MM.1S (cell line): ENCODE measurements at regions not wholly inside any gene's neighbourhood (a gene's known extent, or its start where the extent isn't known, plus 50 kb on each side); places are given as distances from the start of the nearest gene placed in this dataset.
A peak's percentile ranks its signal among the peaks of the same experiment; 100 is the strongest.

Experiments
- DNase-seq: peaks from one replicate; pipeline ENCODE4 v3.0.0-alpha.2; 2015
- H2AFZ ChIP-seq: fragments of 300-600 bp; sonication (generic); 2 replicates; pipeline ENCODE4 v1.6.0; 2016; ENCODE audit warnings: antibody characterized with exemption, low read length
- H3F3A ChIP-seq: fragments of 300-600 bp; sonication (generic); 2 replicates; pipeline ENCODE4 v1.6.1; 2016; ENCODE audit warnings: mild to moderate bottlenecking, antibody characterized with exemption, low read length, moderate library complexity, mixed read lengths; ENCODE audit not compliant: insufficient read depth
- H3K27ac ChIP-seq: fragments of 300-600 bp; sonication (generic); 2 replicates; pipeline ENCODE4 v1.5.1; 2016; ENCODE audit warnings: mild to moderate bottlenecking, low read length
- H3K27me3 ChIP-seq: fragments of 300-600 bp; sonication (generic); replicated peaks from 2 replicates; pipeline ENCODE4 v1.6.0; 2016; ENCODE audit warnings: low read length; ENCODE audit not compliant: insufficient read depth
- H3K36me3 ChIP-seq: fragments of 300-600 bp; sonication (generic); replicated peaks from 2 replicates; pipeline ENCODE4 v1.6.1; 2016; ENCODE audit warnings: mild to moderate bottlenecking, low read length, mixed read lengths; ENCODE audit not compliant: insufficient read depth
- H3K4me1 ChIP-seq: fragments of 300-600 bp; sonication (generic); 2 replicates; pipeline ENCODE4 v1.6.1; 2016; ENCODE audit warnings: low read length, mixed read lengths
- H3K4me2 ChIP-seq: fragments of 300-600 bp; sonication (generic); 2 replicates; pipeline ENCODE4 v1.6.0; 2016; ENCODE audit warnings: low read depth, low read length
- H3K4me3 ChIP-seq: fragments of 300-600 bp; sonication (generic); 2 replicates; pipeline ENCODE4 v1.5.1; 2016; ENCODE audit warnings: low read length, mixed read lengths
- H3K79me2 ChIP-seq: fragments of 300-600 bp; sonication (generic); 2 replicates; pipeline ENCODE4 v1.6.1; 2016; ENCODE audit warnings: mixed run types, low read length, mixed read lengths
- H3K9ac ChIP-seq: fragments of 300-600 bp; sonication (generic); 2 replicates; pipeline ENCODE4 v1.6.1; 2016; ENCODE audit warnings: low read length, mixed read lengths
- H3K9me2 ChIP-seq: fragments of 300-600 bp; sonication (generic); replicated peaks from 2 replicates; pipeline ENCODE4 v1.6.1; 2016; ENCODE audit warnings: mild to moderate bottlenecking, low read length, mixed read lengths; ENCODE audit not compliant: insufficient read depth
- H3K9me3 ChIP-seq: fragments of 300-600 bp; sonication (generic); replicated peaks from 2 replicates; pipeline ENCODE4 v1.6.1; 2016; ENCODE audit warnings: mild to moderate bottlenecking, low read length, mixed read lengths; ENCODE audit not compliant: insufficient read depth
- H4K20me1 ChIP-seq: fragments of 300-600 bp; sonication (generic); 2 replicates; pipeline ENCODE4 v1.6.1; 2016; ENCODE audit warnings: mild to moderate bottlenecking, low read length, moderate library complexity, mixed read lengths; ENCODE audit not compliant: insufficient read depth
- EZH2 ChIP-seq: fragments of 300-600 bp; sonication (generic); optimal IDR thresholded peaks from 2 replicates; pipeline ENCODE3; 2017; ENCODE audit warnings: low read depth, mild to moderate bottlenecking, antibody characterized with exemption, low read length, mixed read lengths
- EZH2phosphoT487 ChIP-seq: fragments of 300-600 bp; sonication (generic); IDR thresholded peaks from 2 replicates; pipeline ENCODE4 v1.6.1; 2018; ENCODE audit warnings: antibody characterized with exemption, low read length
- TF ChIP-seq, protein P1 (sequence below): fragments of 300-600 bp; sonication (generic); IDR thresholded peaks from 2 replicates; pipeline ENCODE4 v1.5.1; 2016; ENCODE audit warnings: antibody characterized with exemption, low read length, mixed read lengths

GRCh38 chr19:29268103-29268502, 55.2 kb upstream of the UQCRFS1 start:
- Histone ChIP-seq H3K9ac (no peak overlapping the region), H4K20me1 (no peaks in the 10 kb centered on the region), H3K27me3 (no peaks in the 10 kb centered on the region), H2AFZ (peak overlapping the region; percentile 17; the same call in 1 of the 2 replicates), H3K4me2 (peak overlapping the region; percentile 76; the same call in 1 of the 2 replicates), H3K4me3 (no peak overlapping the region), H3K27ac (peak overlapping the region; percentile 29; the same call in 1 of the 2 replicates), H3K9me2 (no peaks in the 10 kb centered on the region), H3K36me3 (no peaks in the 10 kb centered on the region), H3K9me3 (no peaks in the 10 kb centered on the region), H3K4me1 (peaks cover 29% of the 10 kb centered on the region), H3K79me2 (no peaks in the 10 kb centered on the region), H3F3A (peaks cover 9% of the 10 kb centered on the region)
- DNase-seq: no peak
- TF ChIP-seq EZH2 (no peak), EZH2phosphoT487 (no peak)
- TF ChIP-seq, protein P1, sequence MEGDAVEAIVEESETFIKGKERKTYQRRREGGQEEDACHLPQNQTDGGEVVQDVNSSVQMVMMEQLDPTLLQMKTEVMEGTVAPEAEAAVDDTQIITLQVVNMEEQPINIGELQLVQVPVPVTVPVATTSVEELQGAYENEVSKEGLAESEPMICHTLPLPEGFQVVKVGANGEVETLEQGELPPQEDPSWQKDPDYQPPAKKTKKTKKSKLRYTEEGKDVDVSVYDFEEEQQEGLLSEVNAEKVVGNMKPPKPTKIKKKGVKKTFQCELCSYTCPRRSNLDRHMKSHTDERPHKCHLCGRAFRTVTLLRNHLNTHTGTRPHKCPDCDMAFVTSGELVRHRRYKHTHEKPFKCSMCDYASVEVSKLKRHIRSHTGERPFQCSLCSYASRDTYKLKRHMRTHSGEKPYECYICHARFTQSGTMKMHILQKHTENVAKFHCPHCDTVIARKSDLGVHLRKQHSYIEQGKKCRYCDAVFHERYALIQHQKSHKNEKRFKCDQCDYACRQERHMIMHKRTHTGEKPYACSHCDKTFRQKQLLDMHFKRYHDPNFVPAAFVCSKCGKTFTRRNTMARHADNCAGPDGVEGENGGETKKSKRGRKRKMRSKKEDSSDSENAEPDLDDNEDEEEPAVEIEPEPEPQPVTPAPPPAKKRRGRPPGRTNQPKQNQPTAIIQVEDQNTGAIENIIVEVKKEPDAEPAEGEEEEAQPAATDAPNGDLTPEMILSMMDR: no peak

GRCh38 chr19:29268721-29269393, 55.9 kb upstream of the UQCRFS1 start:
- no peaks in the 10 kb centered on the region for H3K9me2 ChIP-seq
- peak overlapping the region; percentile 28; the same call in 1 of the 2 replicates for H3K9ac ChIP-seq
- no peak overlapping the region for H3K4me3 ChIP-seq
- peaks cover 9% of the 10 kb centered on the region for H3F3A ChIP-seq
- H3K27ac ChIP-seq: peak overlapping the region; percentile 80; the same call in 1 of the 2 replicates
- H3K79me2 ChIP-seq: no peaks in the 10 kb centered on the region
- H3K27me3 ChIP-seq: no peaks in the 10 kb centered on the region
- no peaks in the 10 kb centered on the region for H3K36me3 ChIP-seq
- no peak for DNase-seq
- no peak for TF ChIP-seq EZH2phosphoT487
- TF ChIP-seq, protein P1: no peak
- no peak for TF ChIP-seq EZH2
- peak overlapping the region; percentile 76 for H3K4me2 ChIP-seq
- peak overlapping the region; percentile 64; the same call in 1 of the 2 replicates for H2AFZ ChIP-seq
- peaks cover 29% of the 10 kb centered on the region for H3K4me1 ChIP-seq
- H3K9me3 ChIP-seq: no peaks in the 10 kb centered on the region
- H4K20me1 ChIP-seq: no peaks in the 10 kb centered on the region

- TF ChIP-seq EZH2phosphoT487 (no peak), EZH2 (no peak)
- TF ChIP-seq, protein P1: no peak
- H3K36me3 ChIP-seq: no peaks in the 10 kb centered on the region
- H3K27me3 ChIP-seq: no peaks in the 10 kb centered on the region
- peak overlapping the region; percentile 53; the same call in 1 of the 2 replicates for H3K9ac ChIP-seq
- DNase-seq: peak; percentile 55
- peak overlapping the region; percentile 80 for H3K27ac ChIP-seq
- H4K20me1 ChIP-seq: no peaks in the 10 kb centered on the region
- peak overlapping the region; percentile 53 for H3K4me3 ChIP-seq
- no peaks in the 10 kb centered on the region for H3K79me2 ChIP-seq
- H2AFZ ChIP-seq: peak overlapping the region; percentile 70
- H3F3A ChIP-seq: peaks cover 9% of the 10 kb centered on the region
- H3K9me3 ChIP-seq: no peaks in the 10 kb centered on the region
- H3K4me2 ChIP-seq: peak overlapping the region; percentile 76
- peaks cover 29% of the 10 kb centered on the region for H3K4me1 ChIP-seq
- H3K9me2 ChIP-seq: no peaks in the 10 kb centered on the region
Observed at GRCh38 chr19:29269641-29270040, 56.7 kb upstream of the UQCRFS1 start.
